ENCODE measurements at regions not wholly inside any gene's neighbourhood (a gene's known extent, or its start where the extent isn't known, plus 50 kb on each side); places are given as distances from the start of the nearest gene placed in this dataset.

- Histone ChIP-seq H3K4me2 (peak overlapping the region; percentile 70), H4K20me1 (ENCODE audit: insufficient read depth) (no peaks in the 10 kb centered on the region), H3K4me1 (ENCODE audit: low read depth, poor library complexity, severe bottlenecking) (peaks cover 56% of the 10 kb centered on the region), H3K4me3 (IDR thresholded peaks at IDR 0.05; ENCODE audit: insufficient read depth, low read depth, low read length) (no peak overlapping the region), H3K27ac (peak overlapping the region; percentile 16; the same call in 1 of the 2 replicates), H3K9ac (no peak overlapping the region), H3K36me3 (ENCODE audit: insufficient read depth) (no peaks in the 10 kb centered on the region), H3K79me2 (ENCODE audit: insufficient read depth, low read depth) (no peaks in the 10 kb centered on the region), H2AFZ (ENCODE audit: low read depth) (no peak overlapping the region), H3K27me3 (ENCODE audit: insufficient read depth, low read depth) (no peaks in the 10 kb centered on the region)
- peak; percentile 64 for TF ChIP-seq CTCF (conservative IDR thresholded peaks at IDR 0.05; ENCODE audit: low read depth, low read length)
These were observed 364.5 kb downstream of the MAN2A1 start for GRCh38 chr5:110054240-110054639.

GRCh38 chr5:110055302-110055701, 365.6 kb downstream of the MAN2A1 start:
- H4K20me1 ChIP-seq (ENCODE audit: insufficient read depth) = no peaks in the 10 kb centered on the region
- TF ChIP-seq CTCF (conservative IDR thresholded peaks at IDR 0.05; ENCODE audit: low read depth, low read length) = no peak
- no peaks in the 10 kb centered on the region for H3K36me3 ChIP-seq (ENCODE audit: insufficient read depth)
- no peak overlapping the region for H2AFZ ChIP-seq (ENCODE audit: low read depth)
- peak overlapping the region; percentile 70 for H3K4me2 ChIP-seq
- no peaks in the 10 kb centered on the region for H3K27me3 ChIP-seq (ENCODE audit: insufficient read depth, low read depth)
- H3K4me3 ChIP-seq (IDR thresholded peaks at IDR 0.05; ENCODE audit: insufficient read depth, low read depth, low read length) = no peak overlapping the region
- H3K4me1 ChIP-seq (ENCODE audit: low read depth, poor library complexity, severe bottlenecking) = peaks cover 56% of the 10 kb centered on the region
- H3K27ac ChIP-seq = no peak overlapping the region
- H3K9ac ChIP-seq = no peak overlapping the region
- H3K79me2 ChIP-seq (ENCODE audit: insufficient read depth, low read depth) = no peaks in the 10 kb centered on the region

- no peak for TF ChIP-seq CTCF (conservative IDR thresholded peaks at IDR 0.05; ENCODE audit: low read depth, low read length)
- no peak overlapping the region for H3K27ac ChIP-seq
- H3K4me1 ChIP-seq (ENCODE audit: low read depth, poor library complexity, severe bottlenecking) = peaks cover 56% of the 10 kb centered on the region
- no peaks in the 10 kb centered on the region for H4K20me1 ChIP-seq (ENCODE audit: insufficient read depth)
- no peaks in the 10 kb centered on the region for H3K27me3 ChIP-seq (ENCODE audit: insufficient read depth, low read depth)
- no peaks in the 10 kb centered on the region for H3K79me2 ChIP-seq (ENCODE audit: insufficient read depth, low read depth)
- no peak overlapping the region for H3K4me2 ChIP-seq
- H3K9ac ChIP-seq = no peak overlapping the region
- H2AFZ ChIP-seq (ENCODE audit: low read depth) = no peak overlapping the region
- no peak overlapping the region for H3K4me3 ChIP-seq (IDR thresholded peaks at IDR 0.05; ENCODE audit: insufficient read depth, low read depth, low read length)
- no peaks in the 10 kb centered on the region for H3K36me3 ChIP-seq (ENCODE audit: insufficient read depth)
These were observed 366.9 kb downstream of the MAN2A1 start for GRCh38 chr5:110056580-110057114.

GRCh38 chr5:110058175-110058574, 368.4 kb downstream of the MAN2A1 start:
- no peak overlapping the region for H3K4me2 ChIP-seq
- H3K27me3 ChIP-seq (ENCODE audit: insufficient read depth, low read depth) = no peaks in the 10 kb centered on the region
- peaks cover 49% of the 10 kb centered on the region for H3K4me1 ChIP-seq (ENCODE audit: low read depth, poor library complexity, severe bottlenecking)
- no peak overlapping the region for H3K9ac ChIP-seq
- no peak overlapping the region for H2AFZ ChIP-seq (ENCODE audit: low read depth)
- H3K27ac ChIP-seq = no peak overlapping the region
- no peaks in the 10 kb centered on the region for H4K20me1 ChIP-seq (ENCODE audit: insufficient read depth)
- no peak overlapping the region for H3K4me3 ChIP-seq (IDR thresholded peaks at IDR 0.05; ENCODE audit: insufficient read depth, low read depth, low read length)
- no peaks in the 10 kb centered on the region for H3K36me3 ChIP-seq (ENCODE audit: insufficient read depth)
- H3K79me2 ChIP-seq (ENCODE audit: insufficient read depth, low read depth) = no peaks in the 10 kb centered on the region
- no peak for TF ChIP-seq CTCF (conservative IDR thresholded peaks at IDR 0.05; ENCODE audit: low read depth, low read length)

Data from KMS-11 (cell line).